Thymus (tissue), 11 donors: ENCODE measurements at regions not wholly inside any gene's neighbourhood (a gene's known extent, or its start where the extent isn't known, plus 50 kb on each side); places are given as distances from the start of the nearest gene placed in this dataset.

ENCODE experiments used
- DNase-seq, 9 donors: peaks; one replicate each; pipeline ENCODE4 v3.0.0-alpha.2; 2013; ENCODE audit warnings: low spot score in 9 of 9, low read depth in 6 of 9, missing footprints in 1 of 9
- H3K27ac ChIP-seq, 2 donors: one replicate each; pipeline ENCODE4 v1.5.1; 2013; ENCODE audit warnings: control low read depth in 1 of 2, low read depth in 1 of 2, low read length in 1 of 2, mild to moderate bottlenecking in 1 of 2, moderate library complexity in 1 of 2
- H3K27me3 ChIP-seq, 2 donors: one replicate each; pipeline ENCODE4 v1.5.1; 2013; ENCODE audit warnings: low read length in 1 of 2; ENCODE audit not compliant: control insufficient read depth in 2 of 2, insufficient read depth in 1 of 2
- H3K36me3 ChIP-seq, 2 donors: one replicate each; pipeline ENCODE4 v1.5.1; 2013; ENCODE audit warnings: low read length in 1 of 2, mild to moderate bottlenecking in 1 of 2, moderate library complexity in 1 of 2; ENCODE audit not compliant: control insufficient read depth in 2 of 2, insufficient read depth in 2 of 2
- H3K4me1 ChIP-seq, 2 donors: one replicate each; pipeline ENCODE4 v1.5.1; 2013; ENCODE audit warnings: low read length in 2 of 2; ENCODE audit not compliant: control insufficient read depth in 2 of 2, insufficient read depth in 2 of 2
- H3K4me3 ChIP-seq, 2 donors: one replicate each; pipeline ENCODE4 v1.5.1; 2013; ENCODE audit warnings: low read length in 2 of 2, control low read depth in 1 of 2, mild to moderate bottlenecking in 1 of 2
- H3K9me3 ChIP-seq, 2 donors: one replicate each; pipeline ENCODE4 v1.5.1; 2013; ENCODE audit warnings: low read length in 1 of 2, mild to moderate bottlenecking in 1 of 2; ENCODE audit not compliant: control insufficient read depth in 2 of 2, insufficient read depth in 1 of 2
- WGBS: extraction: QIAGEN DNeasy Blood & Tissue Kit; methylation state at CpG from one replicate; pipeline ENCODE4 v1.1.7; 2013; 5-methylcytosine and 5-hydroxymethylcytosine counted together
- donor health status: healthy.

- no peak overlapping the region for H3K4me3 ChIP-seq
- no peaks in the 10 kb centered on the region for H3K9me3 ChIP-seq
- H3K36me3 ChIP-seq = no peaks in the 10 kb centered on the region
- H3K27me3 ChIP-seq = no peaks in the 10 kb centered on the region
- DNase-seq = no peak
- no peak overlapping the region for H3K27ac ChIP-seq
- H3K4me1 ChIP-seq = no peaks in the 10 kb centered on the region
- 96% methylated on average over 12 of the region's 12 CpGs for WGBS
Measured at GRCh38 chr10:71079761-71080380, 132.5 kb upstream of the UNC5B start.

GRCh38 chr10:71080381-71081228 is 131.8 kb upstream of the UNC5B start:
- DNase-seq = no peak
- Histone ChIP-seq H3K36me3 (no peaks in the 10 kb centered on the region), H3K27ac (no peak overlapping the region), H3K4me3 (no peak overlapping the region), H3K9me3 (no peaks in the 10 kb centered on the region), H3K4me1 (no peaks in the 10 kb centered on the region), H3K27me3 (no peaks in the 10 kb centered on the region)
- WGBS = 94% methylated on average over 7 of the region's 7 CpGs

- Histone ChIP-seq H3K27me3 (no peaks in the 10 kb centered on the region), H3K27ac (no peak overlapping the region), H3K36me3 (no peaks in the 10 kb centered on the region), H3K4me3 (no peak overlapping the region), H3K9me3 (no peaks in the 10 kb centered on the region), H3K4me1 (no peaks in the 10 kb centered on the region)
- no peak for DNase-seq
- 97% methylated on average over 6 of the region's 6 CpGs for WGBS
Measured at GRCh38 chr10:71081229-71081560, 131.2 kb upstream of the UNC5B start.

GRCh38 chr10:71081912-71082311 is 130.5 kb upstream of the UNC5B start:
- no peak for DNase-seq

DNA sequence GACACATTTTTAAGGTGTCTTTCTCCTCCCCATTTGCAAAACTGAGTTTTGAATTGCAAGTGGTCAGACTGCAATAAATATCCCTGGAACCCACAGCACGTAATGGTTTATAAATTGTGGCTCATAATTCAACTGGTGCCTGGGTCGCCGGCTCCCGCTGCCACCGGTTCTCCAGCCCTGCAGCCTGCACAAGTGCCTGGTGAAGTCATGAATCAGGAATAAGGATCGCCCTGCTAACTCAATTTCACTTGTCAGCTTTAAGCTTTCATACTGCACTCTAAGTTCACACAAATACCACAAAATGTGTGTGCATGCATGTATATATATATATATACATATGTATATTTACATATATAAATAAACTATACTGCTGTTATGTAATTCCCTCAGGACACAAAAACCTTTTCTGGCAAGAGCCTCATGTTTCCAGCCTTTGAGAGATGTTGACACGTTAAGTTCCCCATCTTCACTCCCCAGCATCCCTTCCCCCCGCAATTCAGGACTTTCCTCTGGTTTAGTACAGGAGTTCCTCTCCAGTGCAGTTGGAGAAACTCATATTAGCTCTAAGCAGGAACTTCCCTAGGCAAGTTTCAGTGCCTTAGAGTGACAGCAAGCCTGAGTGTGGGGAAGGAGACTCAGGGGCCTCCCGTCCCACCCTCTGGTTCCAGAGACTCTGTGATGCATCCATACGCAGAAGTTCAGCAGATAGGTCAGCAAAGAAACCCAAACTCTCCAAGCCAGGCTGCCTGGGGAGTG is 129.2 kb upstream of the UNC5B start:
- 93% methylated on average over 10 of the region's 10 CpGs for WGBS
- H3K4me3 ChIP-seq = no peak overlapping the region
- no peaks in the 10 kb centered on the region for H3K9me3 ChIP-seq
- no peak for DNase-seq
- H3K27me3 ChIP-seq = no peaks in the 10 kb centered on the region
- no peaks in the 10 kb centered on the region for H3K36me3 ChIP-seq
- H3K4me1 ChIP-seq = no peaks in the 10 kb centered on the region
- no peak overlapping the region for H3K27ac ChIP-seq

More at GRCh38 chr10:71081912-71082311, 130.5 kb upstream of the UNC5B start:
- WGBS = 95% methylated on average over 2 of the region's 2 CpGs
- Histone ChIP-seq H3K27me3 (no peaks in the 10 kb centered on the region), H3K4me1 (no peaks in the 10 kb centered on the region), H3K36me3 (no peaks in the 10 kb centered on the region), H3K27ac (no peak overlapping the region), H3K9me3 (no peaks in the 10 kb centered on the region), H3K4me3 (no peak overlapping the region)

GRCh38 chr10:71083716-71083975 is 128.7 kb upstream of the UNC5B start:
- no peak overlapping the region for H3K27ac ChIP-seq
- no peak for DNase-seq
- H3K27me3 ChIP-seq = no peaks in the 10 kb centered on the region
- no peaks in the 10 kb centered on the region for H3K9me3 ChIP-seq
- no peak overlapping the region for H3K4me3 ChIP-seq
- H3K36me3 ChIP-seq = no peaks in the 10 kb centered on the region
- whole genome bisulfite sequencing = 74% methylated on average over 5 of the region's 5 CpGs
- no peaks in the 10 kb centered on the region for H3K4me1 ChIP-seq

DNA sequence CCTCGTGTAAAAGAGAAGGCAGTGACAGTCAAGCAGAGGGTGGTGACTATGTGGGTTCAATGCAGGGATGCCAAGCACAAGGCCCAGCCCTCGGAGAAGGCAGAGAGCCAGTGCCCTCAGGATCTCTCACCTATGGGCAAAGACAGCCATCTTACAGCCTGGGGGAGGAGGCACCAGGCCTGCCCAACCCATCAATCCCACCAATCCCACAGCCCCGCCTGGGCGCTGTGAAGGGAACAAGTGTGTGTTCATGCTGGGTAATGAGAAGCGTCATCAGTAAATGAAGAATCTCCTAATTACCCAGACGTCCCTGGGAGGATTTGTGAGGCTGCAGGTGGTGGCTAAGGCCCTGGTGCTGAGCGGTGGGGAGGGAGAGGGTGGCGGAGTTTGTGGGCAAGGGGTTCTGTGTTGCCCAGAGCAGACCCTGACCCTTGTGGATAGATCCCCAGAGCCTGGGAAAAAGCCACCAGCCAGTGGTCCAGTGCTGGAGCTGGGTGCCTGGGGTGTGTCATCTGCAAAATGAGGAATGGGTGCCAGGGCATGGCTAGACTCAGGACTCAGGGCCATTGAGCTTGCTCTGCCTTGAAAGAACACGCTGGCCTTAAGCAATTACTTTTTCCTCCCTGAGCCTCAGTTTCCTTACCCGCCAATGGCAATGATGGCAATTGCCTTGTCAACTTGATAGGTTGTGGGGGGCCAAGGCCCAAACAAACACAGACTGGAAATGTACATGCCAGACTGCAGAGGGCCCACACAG is 128.1 kb upstream of the UNC5B start:
- H3K4me3 ChIP-seq = no peak overlapping the region
- H3K4me1 ChIP-seq = no peaks in the 10 kb centered on the region
- no peak overlapping the region for H3K27ac ChIP-seq
- DNase-seq = no peak
- 94% methylated on average over 10 of the region's 10 CpGs for WGBS
- H3K36me3 ChIP-seq = no peaks in the 10 kb centered on the region
- H3K9me3 ChIP-seq = no peaks in the 10 kb centered on the region
- no peaks in the 10 kb centered on the region for H3K27me3 ChIP-seq

DNA sequence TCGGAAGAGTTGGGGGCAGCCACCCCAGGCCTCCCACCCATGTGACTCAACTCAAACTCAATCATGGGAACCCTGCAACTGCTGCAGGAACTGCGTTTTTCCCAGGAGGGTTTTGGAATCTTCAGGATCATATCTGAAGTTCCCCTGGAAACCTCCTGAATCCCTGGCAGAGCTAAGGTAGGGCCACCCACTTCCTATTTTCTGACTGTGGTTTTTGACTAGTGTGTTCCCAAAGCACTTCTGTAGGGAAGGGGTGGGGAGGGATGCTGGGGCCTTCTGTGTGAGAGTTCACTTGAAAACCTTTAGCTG is 127.6 kb upstream of the UNC5B start:
- Histone ChIP-seq H3K4me1 (no peaks in the 10 kb centered on the region), H3K4me3 (no peak overlapping the region), H3K27ac (no peak overlapping the region), H3K27me3 (no peaks in the 10 kb centered on the region), H3K36me3 (no peaks in the 10 kb centered on the region), H3K9me3 (no peaks in the 10 kb centered on the region)
- DNase-seq = no peak
- WGBS = 98% methylated on average over 2 of the region's 2 CpGs
